KMS-11 (cell line): ENCODE measurements at regions not wholly inside any gene's neighbourhood (a gene's known extent, or its start where the extent isn't known, plus 50 kb on each side); places are given as distances from the start of the nearest gene placed in this dataset.
A peak's percentile ranks its signal among the peaks of the same experiment; 100 is the strongest.
"Not testable (repeated sequence)": the region's sequence is repeated elsewhere in the genome, so short reads cannot be mapped to it uniquely, and the experiment has no call there.

Source experiments
- H2AFZ ChIP-seq: fragments of 200-600 bp; sonication (generic); 2 replicates; pipeline ENCODE4 v1.6.1; 2016; ENCODE audit warnings: antibody characterized with exemption, mixed run types, low read depth
- H3K27ac ChIP-seq: fragments of 200-600 bp; sonication (generic); 2 replicates; pipeline ENCODE4 v1.6.1; 2016; ENCODE audit warnings: mild to moderate bottlenecking, mixed run types
- H3K27me3 ChIP-seq: fragments of 200-600 bp; sonication (generic); 2 replicates; pipeline ENCODE4 v1.6.1; 2017; ENCODE audit warnings: mild to moderate bottlenecking, low read depth, mixed run types, moderate library complexity; ENCODE audit not compliant: insufficient read depth
- H3K36me3 ChIP-seq: fragments of 200-600 bp; sonication (generic); 2 replicates; pipeline ENCODE4 v1.6.1; 2017; ENCODE audit warnings: mild to moderate bottlenecking, mixed run types; ENCODE audit not compliant: insufficient read depth
- H3K4me1 ChIP-seq: fragments of 200-600 bp; sonication (generic); 2 replicates; pipeline ENCODE4 v1.6.1; 2016; ENCODE audit warnings: mild to moderate bottlenecking, low read depth, mixed run types; ENCODE audit not compliant: poor library complexity, severe bottlenecking
- H3K4me2 ChIP-seq: fragments of 200-600 bp; sonication (generic); 2 replicates; pipeline ENCODE4 v1.7.0; 2016; ENCODE audit warnings: mild to moderate bottlenecking, mixed run types
- H3K4me3 ChIP-seq: fragments of 200-600 bp; sonication (generic); IDR thresholded peaks from 2 replicates; pipeline ENCODE4 v1.6.1; 2017; ENCODE audit warnings: low read depth, low read length, mixed read lengths; ENCODE audit not compliant: insufficient read depth
- H3K79me2 ChIP-seq: fragments of 200-600 bp; sonication (generic); 2 replicates; pipeline ENCODE4 v1.6.1; 2016; ENCODE audit warnings: low read depth, mixed run types; ENCODE audit not compliant: insufficient read depth
- H3K9ac ChIP-seq: fragments of 200-600 bp; sonication (generic); 2 replicates; pipeline ENCODE4 v1.6.1; 2016; ENCODE audit warnings: mild to moderate bottlenecking, mixed run types
- H4K20me1 ChIP-seq: fragments of 200-600 bp; sonication (generic); 2 replicates; pipeline ENCODE4 v1.6.1; 2016; ENCODE audit warnings: mild to moderate bottlenecking, mixed run types; ENCODE audit not compliant: insufficient read depth
- TF ChIP-seq, protein P1 (sequence below): fragments of 200-600 bp; sonication (generic); conservative IDR thresholded peaks from 2 replicates; pipeline ENCODE4 v1.6.1; 2017; ENCODE audit warnings: low read depth, mild to moderate bottlenecking, antibody characterized with exemption, low read length, moderate library complexity, mixed read lengths

DNA sequence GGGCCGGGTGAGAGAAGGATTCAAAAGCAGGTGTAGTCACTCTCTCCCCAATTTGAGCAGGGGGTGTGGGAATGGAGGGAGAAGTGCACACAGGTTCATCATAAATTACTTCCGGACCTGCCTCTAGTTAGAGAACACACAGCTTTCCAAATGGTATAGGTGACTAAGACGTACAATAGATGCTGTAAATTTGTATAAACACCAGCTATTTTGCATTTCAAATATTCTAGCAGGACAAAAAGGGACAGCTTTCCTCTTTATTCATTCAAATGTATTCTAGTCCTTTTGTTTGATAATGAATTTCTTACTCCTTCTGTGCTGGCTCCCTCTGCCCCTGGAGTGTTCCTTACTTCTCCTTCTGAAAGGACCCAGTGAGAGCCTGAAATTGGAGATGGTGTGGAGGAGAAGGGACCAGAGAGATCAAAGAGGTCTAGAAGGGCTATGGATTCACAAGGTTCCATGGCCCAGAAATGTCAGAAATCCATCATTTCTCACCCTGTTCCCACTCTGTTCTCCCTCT lies 53.2 kb upstream of the SH3BP4 start:
- Histone ChIP-seq H3K4me1 (no peaks in the 10 kb centered on the region), H3K9ac (no peak overlapping the region), H3K4me3 (no peak overlapping the region), H3K4me2 (no peak overlapping the region), H3K79me2 (no peaks in the 10 kb centered on the region), H3K27me3 (no peaks in the 10 kb centered on the region), H3K27ac (no peak overlapping the region), H3K36me3 (no peaks in the 10 kb centered on the region), H2AFZ (no peak overlapping the region), H4K20me1 (no peaks in the 10 kb centered on the region)
- TF ChIP-seq, protein P1, sequence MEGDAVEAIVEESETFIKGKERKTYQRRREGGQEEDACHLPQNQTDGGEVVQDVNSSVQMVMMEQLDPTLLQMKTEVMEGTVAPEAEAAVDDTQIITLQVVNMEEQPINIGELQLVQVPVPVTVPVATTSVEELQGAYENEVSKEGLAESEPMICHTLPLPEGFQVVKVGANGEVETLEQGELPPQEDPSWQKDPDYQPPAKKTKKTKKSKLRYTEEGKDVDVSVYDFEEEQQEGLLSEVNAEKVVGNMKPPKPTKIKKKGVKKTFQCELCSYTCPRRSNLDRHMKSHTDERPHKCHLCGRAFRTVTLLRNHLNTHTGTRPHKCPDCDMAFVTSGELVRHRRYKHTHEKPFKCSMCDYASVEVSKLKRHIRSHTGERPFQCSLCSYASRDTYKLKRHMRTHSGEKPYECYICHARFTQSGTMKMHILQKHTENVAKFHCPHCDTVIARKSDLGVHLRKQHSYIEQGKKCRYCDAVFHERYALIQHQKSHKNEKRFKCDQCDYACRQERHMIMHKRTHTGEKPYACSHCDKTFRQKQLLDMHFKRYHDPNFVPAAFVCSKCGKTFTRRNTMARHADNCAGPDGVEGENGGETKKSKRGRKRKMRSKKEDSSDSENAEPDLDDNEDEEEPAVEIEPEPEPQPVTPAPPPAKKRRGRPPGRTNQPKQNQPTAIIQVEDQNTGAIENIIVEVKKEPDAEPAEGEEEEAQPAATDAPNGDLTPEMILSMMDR = no peak

DNA sequence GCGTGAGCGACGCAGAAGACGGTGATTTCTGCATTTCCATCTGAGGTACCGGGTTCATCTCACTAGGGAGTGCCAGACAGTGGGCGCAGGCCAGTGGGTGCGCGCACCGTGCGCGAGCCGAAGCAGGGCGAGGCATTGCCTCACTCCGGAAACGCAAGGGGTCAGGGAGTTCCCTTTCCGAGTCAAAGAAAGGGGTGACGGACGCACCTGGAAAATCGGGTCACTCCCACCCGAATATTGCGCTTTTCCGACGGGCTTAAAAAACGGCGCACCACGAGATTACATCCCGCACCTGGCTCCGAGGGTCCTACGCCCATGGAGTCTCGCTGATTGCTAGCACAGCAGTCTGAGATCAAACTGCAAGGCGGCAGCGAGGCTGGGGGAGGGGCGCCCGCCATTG lies 63.4 kb upstream of the SH3BP4 start:
- H4K20me1 ChIP-seq, H3K4me3 ChIP-seq, H3K27ac ChIP-seq, H2AFZ ChIP-seq, H3K27me3 ChIP-seq, H3K4me2 ChIP-seq, H3K36me3 ChIP-seq, H3K4me1 ChIP-seq, H3K79me2 ChIP-seq: not testable (repeated sequence)
- H3K9ac ChIP-seq = peak overlapping the region; percentile 25; the same call in 1 of the 2 replicates

- H3K4me1 ChIP-seq = peaks cover 2% of the 10 kb centered on the region
- H2AFZ ChIP-seq = no peak overlapping the region
- no peaks in the 10 kb centered on the region for H3K27me3 ChIP-seq
- no peaks in the 10 kb centered on the region for H3K36me3 ChIP-seq
- no peaks in the 10 kb centered on the region for H3K79me2 ChIP-seq
- TF ChIP-seq, protein P1 = no peak
- no peak overlapping the region for H3K4me3 ChIP-seq
- no peaks in the 10 kb centered on the region for H4K20me1 ChIP-seq
- no peak overlapping the region for H3K4me2 ChIP-seq
- H3K9ac ChIP-seq = no peak overlapping the region
- no peak overlapping the region for H3K27ac ChIP-seq
These were observed 64.6 kb upstream of the SH3BP4 start for GRCh38 chr2:234887195-234887594.

DNA sequence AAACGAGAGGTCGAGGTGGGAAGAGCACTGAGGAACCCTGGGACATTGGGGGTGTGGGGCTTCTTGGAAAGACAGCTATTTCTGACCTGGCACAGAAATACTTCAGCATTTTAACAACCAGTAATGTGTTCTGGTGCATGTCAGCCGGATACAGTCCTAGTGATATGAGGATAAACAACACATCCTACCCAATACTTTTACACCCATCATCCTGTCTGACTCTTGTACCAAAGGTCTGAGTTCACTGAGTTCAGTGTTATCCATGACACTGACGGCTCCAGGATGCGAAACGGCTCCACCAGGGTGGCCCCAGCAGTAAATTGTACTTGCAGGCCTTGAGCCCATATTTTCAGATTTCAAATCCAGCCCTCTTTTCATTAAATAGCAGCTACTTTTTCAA lies 65.9 kb upstream of the SH3BP4 start:
- Histone ChIP-seq H3K9ac (no peak overlapping the region), H3K4me3 (no peak overlapping the region), H3K27me3 (no peaks in the 10 kb centered on the region), H3K27ac (no peak overlapping the region), H3K36me3 (no peaks in the 10 kb centered on the region), H4K20me1 (no peaks in the 10 kb centered on the region), H3K4me2 (no peak overlapping the region), H3K79me2 (no peaks in the 10 kb centered on the region), H3K4me1 (peaks cover 13% of the 10 kb centered on the region), H2AFZ (no peak overlapping the region)
- TF ChIP-seq, protein P1 = no peak

GRCh38 chr2:234885118-234885517 lies 66.7 kb upstream of the SH3BP4 start:
- no peaks in the 10 kb centered on the region for H3K79me2 ChIP-seq
- H3K27me3 ChIP-seq = no peaks in the 10 kb centered on the region
- H3K4me1 ChIP-seq = peaks cover 21% of the 10 kb centered on the region
- H4K20me1 ChIP-seq = no peaks in the 10 kb centered on the region
- H3K36me3 ChIP-seq = no peaks in the 10 kb centered on the region
- no peak overlapping the region for H2AFZ ChIP-seq
- TF ChIP-seq, protein P1 = no peak
- no peak overlapping the region for H3K9ac ChIP-seq
- H3K4me2 ChIP-seq = no peak overlapping the region
- no peak overlapping the region for H3K27ac ChIP-seq
- no peak overlapping the region for H3K4me3 ChIP-seq
